H9 (cell line): ENCODE measurements at regions not wholly inside any gene's neighbourhood (a gene's known extent, or its start where the extent isn't known, plus 50 kb on each side); places are given as distances from the start of the nearest gene placed in this dataset.
A peak's percentile ranks its signal among the peaks of the same experiment; 100 is the strongest.

Source experiments
- DNase-seq: peaks from one replicate; pipeline ENCODE4 v3.0.0-alpha.2; 2017
- H2AFZ ChIP-seq: one replicate; pipeline ENCODE4 v1.6.1; 2013; ENCODE audit warnings: mild to moderate bottlenecking, low read length, control low read depth, moderate library complexity
- H2AK5ac ChIP-seq: 2 replicates; pipeline ENCODE4 v1.6.1; 2013; ENCODE audit warnings: low read length, control low read depth, mixed read lengths; ENCODE audit not compliant: insufficient read length
- H2BK120ac ChIP-seq: one replicate; pipeline ENCODE4 v1.6.1; 2013; ENCODE audit warnings: low read depth, mild to moderate bottlenecking, low read length, control low read depth, inconsistent platforms; ENCODE audit not compliant: poor library complexity, severe bottlenecking
- H2BK12ac ChIP-seq: 2 replicates; pipeline ENCODE4 v1.6.1; 2013; ENCODE audit warnings: low read length, control low read depth, mixed read lengths, low read depth; ENCODE audit not compliant: insufficient read length
- H2BK15ac ChIP-seq: 2 replicates; pipeline ENCODE4 v1.6.1; 2013; ENCODE audit warnings: low read depth, low read length, control low read depth
- H2BK20ac ChIP-seq: one replicate; pipeline ENCODE4 v1.6.1; 2013; ENCODE audit warnings: low read depth, mild to moderate bottlenecking, low read length, control low read depth, inconsistent platforms; ENCODE audit not compliant: poor library complexity, severe bottlenecking
- H2BK5ac ChIP-seq: 2 replicates; pipeline ENCODE4 v1.6.1; 2013; ENCODE audit warnings: low read length, control low read depth, mixed read lengths; ENCODE audit not compliant: insufficient read length
- H3K14ac ChIP-seq: 2 replicates; pipeline ENCODE4 v1.6.1; 2013; ENCODE audit warnings: low read length, control low read depth; ENCODE audit not compliant: insufficient read depth
- H3K18ac ChIP-seq: 2 replicates; pipeline ENCODE4 v1.6.1; 2013; ENCODE audit warnings: low read depth, mild to moderate bottlenecking, mixed read lengths, low read length, control low read depth; ENCODE audit not compliant: insufficient read length
- H3K23ac ChIP-seq: 2 replicates; pipeline ENCODE4 v1.6.1; 2013; ENCODE audit warnings: low read length, control low read depth, mixed read lengths, low read depth; ENCODE audit not compliant: insufficient read length
- H3K23me2 ChIP-seq: 2 replicates; pipeline ENCODE4 v1.6.1; 2013; ENCODE audit warnings: low read depth, mild to moderate bottlenecking, mixed read lengths, low read length, control low read depth; ENCODE audit not compliant: insufficient read length, poor library complexity, severe bottlenecking
- H3K27ac ChIP-seq: 2 replicates; pipeline ENCODE4 v1.5.1; 2013; ENCODE audit warnings: low read length, control low read depth, mixed read lengths, low read depth; ENCODE audit not compliant: insufficient read length
- H3K27me3 ChIP-seq: 2 replicates; pipeline ENCODE4 v1.6.1; 2013; ENCODE audit warnings: low read length, control low read depth, inconsistent platforms; ENCODE audit not compliant: insufficient read depth
- H3K4ac ChIP-seq: 2 replicates; pipeline ENCODE4 v1.6.1; 2013; ENCODE audit warnings: low read depth, mild to moderate bottlenecking, control low read depth, inconsistent platforms, low read length, moderate library complexity
- H3K4me1 ChIP-seq: 2 replicates; pipeline ENCODE4 v1.6.1; 2013; ENCODE audit warnings: low read length, control low read depth, inconsistent platforms; ENCODE audit not compliant: insufficient read depth
- H3K4me2 ChIP-seq: 2 replicates; pipeline ENCODE4 v1.6.1; 2013; ENCODE audit warnings: low read length, control low read depth, mixed read lengths; ENCODE audit not compliant: insufficient read length, insufficient read depth
- H3K56ac ChIP-seq: 2 replicates; pipeline ENCODE4 v1.6.1; 2013; ENCODE audit warnings: low read depth, mild to moderate bottlenecking, mixed read lengths, low read length, control low read depth; ENCODE audit not compliant: insufficient read length
- H3K79me1 ChIP-seq: 2 replicates; pipeline ENCODE4 v1.6.1; 2013; ENCODE audit warnings: low read depth, mild to moderate bottlenecking, moderate library complexity, low read length, control low read depth, inconsistent platforms; ENCODE audit not compliant: insufficient read depth, poor library complexity, severe bottlenecking
- H3K79me2 ChIP-seq: 2 replicates; pipeline ENCODE4 v1.6.1; 2013; ENCODE audit warnings: low read length, control low read depth, inconsistent platforms; ENCODE audit not compliant: insufficient read depth
- H3K9ac ChIP-seq: 2 replicates; pipeline ENCODE4 v1.6.1; 2013; ENCODE audit warnings: low read length, control low read depth, mixed read lengths; ENCODE audit not compliant: insufficient read length; ENCODE audit errors: extremely low read depth
- H3K9me3 ChIP-seq: one replicate; pipeline ENCODE4 v1.6.1; 2013; ENCODE audit warnings: low read depth, low read length, inconsistent platforms; ENCODE audit not compliant: control insufficient read depth
- H3T11ph ChIP-seq: one replicate; pipeline ENCODE4 v1.6.1; 2013; ENCODE audit warnings: mild to moderate bottlenecking, low read length, control low read depth, inconsistent platforms
- H4K20me1 ChIP-seq: one replicate; pipeline ENCODE4 v1.6.1; 2013; ENCODE audit not compliant: control insufficient read depth, insufficient read length, insufficient read depth
- H4K5ac ChIP-seq: 2 replicates; pipeline ENCODE4 v1.6.1; 2013; ENCODE audit warnings: low read depth, mild to moderate bottlenecking, mixed read lengths, low read length, control low read depth; ENCODE audit not compliant: insufficient read length
- H4K8ac ChIP-seq: replicated peaks from 2 replicates; pipeline ENCODE4 v1.6.1; 2013; ENCODE audit warnings: low read length, control low read depth, mixed read lengths, low read depth; ENCODE audit not compliant: insufficient read length
- H4K91ac ChIP-seq: 2 replicates; pipeline ENCODE4 v1.6.1; 2013; ENCODE audit warnings: low read depth, mild to moderate bottlenecking, moderate library complexity, mixed read lengths, low read length, control low read depth; ENCODE audit not compliant: insufficient read length
- H3K27ac Mint-ChIP-seq, 3 experiments: 2 replicates in 2 of 3; 3 replicates in 1 of 3; pipeline ENCODE4 v1.8.0; 2020 to 2021; ENCODE audit warnings: mixed read lengths in 3 of 3, mild to moderate bottlenecking in 1 of 3, moderate library complexity in 1 of 3
- H3K27me3 Mint-ChIP-seq: 2 replicates; pipeline ENCODE4 v1.8.0; 2021; ENCODE audit warnings: low read depth, mild to moderate bottlenecking, moderate library complexity, mixed read lengths
- H3K36me3 Mint-ChIP-seq, 3 experiments: 2 replicates in 2 of 3; 3 replicates in 1 of 3; pipeline ENCODE4 v1.8.0; 2020 to 2021; ENCODE audit warnings: low read depth in 3 of 3, mixed read lengths in 3 of 3; ENCODE audit not compliant: insufficient read depth in 1 of 3
- H3K4me1 Mint-ChIP-seq, 2 experiments: 2 replicates each; pipeline ENCODE4 v1.8.0; 2020; ENCODE audit warnings: mixed read lengths in 2 of 2
- H3K4me3 Mint-ChIP-seq, 2 experiments: 2 replicates in 1 of 2; 3 replicates in 1 of 2; pipeline ENCODE4 v1.8.0; 2020 to 2021; ENCODE audit warnings: mild to moderate bottlenecking in 2 of 2, mixed read lengths in 2 of 2, moderate library complexity in 1 of 2
- H3K9me3 Mint-ChIP-seq, 2 experiments: 2 replicates in 1 of 2; 3 replicates in 1 of 2; pipeline ENCODE4 v1.8.0; 2020; ENCODE audit warnings: mild to moderate bottlenecking in 2 of 2, mixed read lengths in 2 of 2, moderate library complexity in 1 of 2
- WGBS: extraction: QIAGEN DNeasy Blood & Tissue Kit; methylation state at CpG from one replicate; pipeline ENCODE4 v1.1.7; 2013; ENCODE audit warnings: missing lambda C conversion rate, low lambda C conversion rate, mixed read lengths; ENCODE audit not compliant: insufficient read length; ENCODE audit errors: extremely low coverage; 5-methylcytosine and 5-hydroxymethylcytosine counted together
- TF ChIP-seq, protein P1 (sequence below): fragments of 200-600 bp; sonication (generic); conservative IDR thresholded peaks from 3 replicates; pipeline ENCODE4 v1.8.0; 2021; ENCODE audit warnings: antibody characterized with exemption, mild to moderate bottlenecking

DNA sequence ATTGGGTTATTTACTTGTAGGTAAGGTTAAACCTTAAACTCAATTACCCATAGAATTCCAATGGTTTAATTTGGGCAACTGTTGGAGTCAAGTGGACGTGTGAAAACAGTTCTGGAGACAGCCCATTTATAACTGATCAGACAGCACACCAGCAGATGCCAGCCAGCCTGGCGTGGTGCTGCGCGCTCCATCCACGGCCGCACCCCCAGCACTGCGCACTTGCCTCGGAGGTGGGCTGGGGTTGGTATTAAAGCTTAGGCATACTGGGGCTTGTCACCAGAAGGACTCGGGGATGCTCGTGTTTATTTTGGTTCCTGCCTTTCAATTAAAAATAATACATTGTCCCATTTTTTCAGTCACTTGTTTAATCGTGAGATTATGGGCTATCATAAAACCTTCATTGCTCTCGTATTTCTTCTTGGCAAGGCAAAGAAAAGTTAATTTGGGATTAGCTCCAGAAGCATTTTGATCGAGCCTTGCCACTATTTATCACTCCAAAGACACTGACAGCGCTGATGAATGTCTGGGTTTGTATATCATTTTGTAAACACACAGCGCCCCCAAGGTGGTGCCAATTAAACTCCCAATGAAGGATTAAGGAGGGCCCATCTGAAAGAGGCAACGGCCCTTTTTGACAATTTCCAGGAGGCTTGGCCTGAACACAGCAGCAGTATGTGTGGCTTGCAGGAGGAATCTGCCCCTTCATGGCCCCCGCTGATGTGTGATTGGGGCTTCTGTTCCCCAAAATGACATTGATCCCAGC is 204.5 kb upstream of the CXCL12 start:
- H3K4me3 Mint-ChIP-seq = no peak overlapping the region
- Histone ChIP-seq H3K9me3 (no peaks in the 10 kb centered on the region), H3K4me1 (no peaks in the 10 kb centered on the region; the same call in 1 of the 2 replicates), H3K4ac (no peak overlapping the region), H4K8ac (no peak overlapping the region), H3K79me2 (no peaks in the 10 kb centered on the region), H3K23ac (no peak overlapping the region), H3T11ph (no peak overlapping the region), H3K56ac (no peak overlapping the region), H2BK5ac (no peak overlapping the region), H3K9ac (no peak overlapping the region), H4K20me1 (no peaks in the 10 kb centered on the region), H2AK5ac (no peak overlapping the region), H3K14ac (no peak overlapping the region), H2BK20ac (no peak overlapping the region), H4K5ac (no peak overlapping the region), H3K27ac (no peak overlapping the region), H3K18ac (no peak overlapping the region), H2AFZ (no peak overlapping the region), H3K4me2 (no peak overlapping the region), H2BK12ac (no peak overlapping the region), H4K91ac (no peak overlapping the region), H3K23me2 (no peaks in the 10 kb centered on the region), H3K27me3 (no peaks in the 10 kb centered on the region), H3K79me1 (no peaks in the 10 kb centered on the region), H2BK120ac (no peak overlapping the region), H2BK15ac (no peak overlapping the region)
- no peaks in the 10 kb centered on the region; the same call in none of the 2 replicates for H3K27me3 Mint-ChIP-seq
- no CpG with 5 or more reads among the region's 17 CpGs for WGBS
- peak overlapping the region in 2 of 3 experiments; percentile 50 to 66; a peak in 1 of 7 replicates for H3K27ac Mint-ChIP-seq
- H3K36me3 Mint-ChIP-seq = no peaks in the 10 kb centered on the region
- no peak for DNase-seq
- H3K4me1 Mint-ChIP-seq = peaks cover 1 to 5% of the 10 kb centered on the region in 2 experiments; a peak in 3 of 4 replicates
- H3K9me3 Mint-ChIP-seq = no peaks in the 10 kb centered on the region
- TF ChIP-seq, protein P1, sequence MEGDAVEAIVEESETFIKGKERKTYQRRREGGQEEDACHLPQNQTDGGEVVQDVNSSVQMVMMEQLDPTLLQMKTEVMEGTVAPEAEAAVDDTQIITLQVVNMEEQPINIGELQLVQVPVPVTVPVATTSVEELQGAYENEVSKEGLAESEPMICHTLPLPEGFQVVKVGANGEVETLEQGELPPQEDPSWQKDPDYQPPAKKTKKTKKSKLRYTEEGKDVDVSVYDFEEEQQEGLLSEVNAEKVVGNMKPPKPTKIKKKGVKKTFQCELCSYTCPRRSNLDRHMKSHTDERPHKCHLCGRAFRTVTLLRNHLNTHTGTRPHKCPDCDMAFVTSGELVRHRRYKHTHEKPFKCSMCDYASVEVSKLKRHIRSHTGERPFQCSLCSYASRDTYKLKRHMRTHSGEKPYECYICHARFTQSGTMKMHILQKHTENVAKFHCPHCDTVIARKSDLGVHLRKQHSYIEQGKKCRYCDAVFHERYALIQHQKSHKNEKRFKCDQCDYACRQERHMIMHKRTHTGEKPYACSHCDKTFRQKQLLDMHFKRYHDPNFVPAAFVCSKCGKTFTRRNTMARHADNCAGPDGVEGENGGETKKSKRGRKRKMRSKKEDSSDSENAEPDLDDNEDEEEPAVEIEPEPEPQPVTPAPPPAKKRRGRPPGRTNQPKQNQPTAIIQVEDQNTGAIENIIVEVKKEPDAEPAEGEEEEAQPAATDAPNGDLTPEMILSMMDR = no peak
